ENCODE measurements at regions not wholly inside any gene's neighbourhood (a gene's known extent, or its start where the extent isn't known, plus 50 kb on each side); places are given as distances from the start of the nearest gene placed in this dataset.

DNA sequence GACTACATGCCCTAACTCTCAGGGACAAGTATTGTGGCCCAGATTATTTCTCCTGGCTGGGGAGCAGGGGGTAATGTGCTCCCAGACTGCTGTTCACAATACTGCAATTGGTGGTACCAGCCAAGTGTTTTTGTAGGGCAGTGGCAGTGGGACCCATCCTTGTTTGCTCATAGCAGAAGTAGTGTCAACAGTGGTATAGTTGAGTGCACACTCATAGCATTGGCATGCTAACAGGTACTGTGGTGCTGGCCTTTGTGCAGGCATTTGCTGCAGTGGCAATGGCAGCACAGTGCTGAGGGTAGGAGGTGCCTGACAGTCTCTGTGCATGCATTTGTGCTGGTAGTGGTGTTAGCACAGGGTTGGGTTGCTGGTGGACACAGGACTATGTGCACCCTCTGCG, 995.0 kb downstream of the SH3BGRL start:
- TF ChIP-seq, protein P1, sequence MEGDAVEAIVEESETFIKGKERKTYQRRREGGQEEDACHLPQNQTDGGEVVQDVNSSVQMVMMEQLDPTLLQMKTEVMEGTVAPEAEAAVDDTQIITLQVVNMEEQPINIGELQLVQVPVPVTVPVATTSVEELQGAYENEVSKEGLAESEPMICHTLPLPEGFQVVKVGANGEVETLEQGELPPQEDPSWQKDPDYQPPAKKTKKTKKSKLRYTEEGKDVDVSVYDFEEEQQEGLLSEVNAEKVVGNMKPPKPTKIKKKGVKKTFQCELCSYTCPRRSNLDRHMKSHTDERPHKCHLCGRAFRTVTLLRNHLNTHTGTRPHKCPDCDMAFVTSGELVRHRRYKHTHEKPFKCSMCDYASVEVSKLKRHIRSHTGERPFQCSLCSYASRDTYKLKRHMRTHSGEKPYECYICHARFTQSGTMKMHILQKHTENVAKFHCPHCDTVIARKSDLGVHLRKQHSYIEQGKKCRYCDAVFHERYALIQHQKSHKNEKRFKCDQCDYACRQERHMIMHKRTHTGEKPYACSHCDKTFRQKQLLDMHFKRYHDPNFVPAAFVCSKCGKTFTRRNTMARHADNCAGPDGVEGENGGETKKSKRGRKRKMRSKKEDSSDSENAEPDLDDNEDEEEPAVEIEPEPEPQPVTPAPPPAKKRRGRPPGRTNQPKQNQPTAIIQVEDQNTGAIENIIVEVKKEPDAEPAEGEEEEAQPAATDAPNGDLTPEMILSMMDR (conservative IDR thresholded peaks at IDR 0.05): no peak
- TF ChIP-seq EZH2 (IDR thresholded peaks at IDR 0.05; ENCODE audit: low read depth): no peak

Measured in PC-9 (cell line).